GM21515 (cell line): ENCODE measurements at regions not wholly inside any gene's neighbourhood (a gene's known extent, or its start where the extent isn't known, plus 50 kb on each side); places are given as distances from the start of the nearest gene placed in this dataset.
"Not testable (repeated sequence)": the region's sequence is repeated elsewhere in the genome, so short reads cannot be mapped to it uniquely, and the experiment has no call there.

Experiments
- ATAC-seq: cut with Tn5 transposase; IDR thresholded peaks from one replicate; pipeline ENCODE4 v1.9.1; 2021; ENCODE audit not compliant: unreplicated experiment

DNA sequence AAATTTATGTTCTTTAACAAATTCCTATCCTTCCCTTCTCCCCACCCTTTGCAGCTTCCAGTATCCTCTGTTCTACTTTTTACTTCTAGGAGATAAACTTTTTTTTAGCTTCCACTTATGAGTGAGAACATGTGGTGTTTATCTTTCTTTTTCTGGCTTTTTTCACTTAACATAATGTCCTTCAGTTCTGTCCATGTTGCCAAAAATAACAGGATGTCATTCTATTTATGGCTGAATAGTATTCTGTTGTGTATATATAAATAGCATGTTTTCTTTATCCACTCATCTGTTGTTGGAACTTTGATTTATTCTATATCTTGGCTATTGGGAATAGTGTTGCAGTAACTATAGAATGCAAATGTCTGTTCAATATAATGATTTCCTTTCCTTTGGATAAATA is 1191.2 kb downstream of the CNTNAP5 start:
- no peak for ATAC-seq

- no peak for ATAC-seq
These were observed 1199.1 kb downstream of the CNTNAP5 start for GRCh38 chr2:125224188-125224587.

DNA sequence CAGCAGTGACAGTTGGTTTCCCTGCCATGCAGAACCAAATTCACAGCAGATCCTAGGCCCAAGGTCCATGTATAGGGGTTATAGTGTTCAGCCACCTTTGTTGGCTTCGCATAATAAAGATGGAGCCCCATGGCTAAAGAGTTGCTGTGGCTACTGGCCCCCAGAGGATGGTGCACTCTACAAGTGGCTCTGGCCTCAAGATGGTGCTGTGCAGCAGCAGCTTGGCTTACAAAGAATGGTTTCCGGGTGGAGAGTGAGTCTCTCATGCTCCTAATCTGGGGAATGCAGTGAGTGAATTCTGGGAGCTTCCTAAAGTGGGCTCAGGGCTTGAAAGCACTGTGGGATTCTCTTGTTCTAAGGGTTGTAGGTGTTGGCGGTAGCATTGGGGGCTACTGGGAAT is 1199.7 kb downstream of the CNTNAP5 start:
- no peak for ATAC-seq

DNA sequence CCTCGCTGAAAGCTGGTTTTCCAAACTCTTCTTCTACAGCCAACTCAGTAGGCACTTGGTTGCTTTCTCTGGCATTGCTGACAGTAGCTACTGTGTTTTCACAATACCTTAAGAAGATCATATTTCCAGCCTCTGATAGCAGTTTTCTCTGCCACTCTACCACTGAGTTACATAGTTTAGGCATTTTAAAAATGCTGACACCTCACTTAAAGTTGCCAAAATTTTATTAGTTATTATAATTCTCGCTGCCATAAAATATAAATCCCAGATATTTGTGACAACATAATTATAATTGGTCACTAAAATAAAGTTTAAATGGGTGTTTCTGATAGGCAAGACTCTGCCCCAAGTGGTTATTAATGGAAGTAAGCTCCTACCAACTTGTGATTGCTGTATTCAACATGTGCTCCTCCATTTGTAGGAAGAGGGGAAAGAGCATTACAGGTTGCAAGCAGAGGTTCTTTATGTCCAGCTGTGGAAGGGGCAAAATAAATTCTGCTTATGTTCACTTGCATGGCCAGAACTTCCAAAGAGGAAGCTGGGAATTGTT is 1202.8 kb downstream of the CNTNAP5 start:
- no peak for ATAC-seq

GRCh38 chr2:125240870-125241269 is 1215.8 kb downstream of the CNTNAP5 start:
- no peak for ATAC-seq

DNA sequence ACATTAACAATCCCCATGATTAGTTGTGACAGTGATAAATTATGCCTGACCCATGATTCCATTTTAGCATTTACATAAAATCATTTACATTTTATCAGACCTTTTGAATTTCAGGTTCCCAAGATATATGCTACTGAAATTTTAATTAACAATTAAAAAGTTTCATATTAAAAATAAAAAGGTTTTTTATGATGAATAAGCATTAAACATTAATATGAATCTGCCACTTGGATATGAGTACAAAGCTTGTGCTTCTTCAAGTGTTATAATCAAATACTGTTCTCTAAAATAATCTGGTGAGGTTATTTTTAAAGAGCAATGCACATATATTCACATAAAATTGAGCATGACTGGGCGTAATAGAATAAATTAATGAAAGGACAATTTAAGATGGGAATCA is 1218.0 kb downstream of the CNTNAP5 start:
- no peak for ATAC-seq

DNA sequence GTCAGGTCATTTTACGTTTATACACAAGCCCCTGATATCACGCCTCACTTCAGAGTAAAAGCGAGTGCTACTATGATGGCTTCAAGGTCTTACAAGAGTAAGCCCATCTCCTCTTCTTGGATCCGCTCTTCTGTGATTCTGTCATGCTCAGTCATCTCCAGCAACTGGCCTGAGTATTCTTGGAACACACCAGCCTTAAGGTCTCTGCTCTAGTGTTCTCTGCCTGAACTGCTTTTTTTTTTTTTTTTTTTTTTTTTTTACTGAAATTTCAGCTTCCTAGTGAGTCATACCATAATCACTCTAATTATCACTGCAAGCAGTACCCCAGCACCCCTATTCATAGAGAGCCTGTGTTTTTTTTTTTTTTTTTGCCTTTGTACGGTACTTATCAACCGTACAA is 1228.9 kb downstream of the CNTNAP5 start:
- no peak for ATAC-seq

DNA sequence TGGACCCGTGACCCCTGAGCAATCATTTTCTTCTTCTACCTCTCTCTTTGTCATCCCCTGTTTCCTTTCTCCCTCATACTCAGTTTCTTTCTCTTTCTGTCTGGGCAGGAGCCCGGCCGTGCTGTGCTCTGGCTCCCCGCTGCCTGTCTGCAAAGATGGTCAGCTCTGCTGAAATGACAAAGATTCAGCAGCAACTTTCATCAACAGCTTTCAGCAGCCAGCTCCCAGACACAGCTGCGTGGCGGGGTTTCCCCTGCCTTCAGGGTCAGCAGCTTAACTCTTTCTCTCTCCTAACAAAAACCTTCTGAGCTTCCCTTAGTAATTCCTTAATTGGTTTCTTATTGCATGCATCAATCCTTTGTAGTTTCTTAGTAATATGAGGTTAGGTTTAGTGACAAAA is 1234.4 kb downstream of the CNTNAP5 start:
- ATAC-seq, result no peak

DNA sequence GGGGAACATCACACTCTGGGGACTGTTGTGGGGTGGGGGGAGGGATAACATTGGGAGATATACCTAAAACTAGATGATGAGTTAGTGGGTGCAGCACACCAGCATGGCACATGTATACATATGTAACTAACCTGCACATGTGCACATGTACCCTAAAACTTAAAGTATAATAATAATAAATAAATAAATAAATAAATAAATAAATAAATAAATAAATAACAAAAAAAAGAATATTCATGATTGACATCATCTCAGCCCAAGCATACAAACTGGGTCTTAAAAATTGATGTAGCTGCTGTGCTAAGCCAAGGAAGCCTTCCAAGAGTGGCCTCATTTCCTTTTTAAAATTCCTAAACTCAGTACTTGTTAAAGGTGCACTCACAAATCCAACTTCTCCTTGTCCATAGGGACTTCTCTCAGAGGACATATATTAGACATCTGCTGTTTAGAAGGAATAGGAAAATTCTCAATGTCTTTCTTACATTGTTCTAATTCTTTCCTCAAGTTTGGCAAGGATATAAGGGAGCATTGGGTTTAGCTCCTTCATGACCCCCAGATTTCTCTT is 1235.4 kb downstream of the CNTNAP5 start:
- not testable (repeated sequence) for ATAC-seq

- no peak for ATAC-seq
These were observed 1239.4 kb downstream of the CNTNAP5 start for GRCh38 chr2:125264453-125264852.

- no peak for ATAC-seq
These were observed 1242.6 kb downstream of the CNTNAP5 start for GRCh38 chr2:125267683-125268082.

- ATAC-seq, result no peak
These were observed 1247.6 kb downstream of the CNTNAP5 start for GRCh38 chr2:125272651-125273050.

- no peak for ATAC-seq
These were observed 1249.6 kb downstream of the CNTNAP5 start for GRCh38 chr2:125274718-125275117.

GRCh38 chr2:125280265-125280664 is 1255.2 kb downstream of the CNTNAP5 start:
- no peak for ATAC-seq

GRCh38 chr2:125281242-125281641 is 1256.2 kb downstream of the CNTNAP5 start:
- ATAC-seq, result no peak

- no peak for ATAC-seq
These were observed 1271.7 kb downstream of the CNTNAP5 start for GRCh38 chr2:125296742-125297141.

DNA sequence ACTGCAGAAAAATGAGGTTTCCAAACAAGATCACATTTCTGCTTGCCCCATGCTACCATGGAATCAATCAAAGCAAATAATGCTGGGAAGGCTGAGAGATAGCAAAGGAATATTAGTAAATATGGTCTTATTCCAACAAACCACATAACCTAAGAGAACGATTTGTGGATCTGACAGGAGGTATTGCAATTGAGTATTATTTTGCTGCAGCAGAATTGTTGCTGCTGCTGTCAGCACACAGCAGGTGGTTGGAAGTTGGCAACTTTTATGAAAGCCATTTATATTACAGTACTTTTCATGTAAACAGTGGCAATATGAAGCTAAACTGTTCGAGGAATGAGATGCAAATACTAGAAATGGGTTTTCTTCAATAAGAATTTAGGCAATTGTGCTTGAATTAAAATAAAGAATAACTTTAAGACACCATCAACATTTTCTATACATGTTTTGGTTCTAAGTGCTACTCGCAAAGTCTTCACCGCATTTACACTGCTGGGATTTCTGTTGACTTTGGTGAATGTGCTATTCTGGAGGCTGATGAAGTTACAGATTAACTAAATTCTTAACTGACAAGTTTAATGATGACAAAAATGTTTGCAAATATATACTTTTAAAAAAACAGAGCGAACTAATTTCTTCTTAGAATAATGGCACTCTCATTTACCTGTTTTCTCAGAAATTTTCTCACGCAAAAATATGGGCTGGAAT is 1285.7 kb downstream of the CNTNAP5 start:
- no peak for ATAC-seq

- ATAC-seq, result no peak
These were observed 1287.3 kb downstream of the CNTNAP5 start for GRCh38 chr2:125312342-125312741.

DNA sequence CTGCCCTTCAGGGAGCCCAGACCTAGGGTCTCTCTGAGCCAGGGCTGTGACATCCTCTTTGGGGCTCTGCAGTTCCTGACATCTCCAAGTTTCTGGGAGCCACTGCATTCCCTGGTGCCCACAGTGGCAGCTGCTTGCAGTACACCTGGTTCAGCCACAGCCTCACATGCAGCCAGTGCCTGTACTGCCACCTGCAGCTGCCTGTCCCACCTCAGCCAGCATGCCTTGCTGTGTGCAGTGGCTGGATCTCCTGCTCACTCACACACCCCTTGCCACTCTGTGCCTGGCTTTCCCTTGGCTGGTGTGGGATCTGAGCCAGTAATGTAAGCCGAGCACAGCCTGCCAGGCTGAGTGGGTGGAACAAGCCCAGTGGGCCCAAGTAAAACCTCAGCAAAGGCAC is 1288.7 kb downstream of the CNTNAP5 start:
- ATAC-seq, result no peak

DNA sequence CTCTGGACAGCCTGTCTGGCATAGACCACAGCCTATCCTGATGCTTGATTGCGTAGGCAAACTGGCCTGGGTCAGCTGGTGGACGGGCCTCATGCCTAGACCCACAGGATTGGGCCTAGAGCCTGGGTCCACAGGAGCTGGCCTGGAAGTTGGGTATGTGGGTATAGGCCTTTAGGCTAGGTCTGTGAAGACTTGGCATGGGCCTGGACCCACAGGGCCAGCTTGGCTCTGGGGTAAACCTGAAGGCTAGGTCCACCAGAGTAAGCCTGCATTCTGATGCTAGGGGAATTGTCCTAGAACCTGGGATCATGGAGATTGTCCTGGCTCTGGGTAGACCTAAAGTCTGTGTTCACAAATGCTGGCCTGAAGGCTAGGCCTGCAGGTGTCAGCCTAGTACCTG is 1293.7 kb downstream of the CNTNAP5 start:
- ATAC-seq, result no peak

- ATAC-seq, result no peak
These were observed 1299.2 kb downstream of the CNTNAP5 start for GRCh38 chr2:125324273-125324672.

DNA sequence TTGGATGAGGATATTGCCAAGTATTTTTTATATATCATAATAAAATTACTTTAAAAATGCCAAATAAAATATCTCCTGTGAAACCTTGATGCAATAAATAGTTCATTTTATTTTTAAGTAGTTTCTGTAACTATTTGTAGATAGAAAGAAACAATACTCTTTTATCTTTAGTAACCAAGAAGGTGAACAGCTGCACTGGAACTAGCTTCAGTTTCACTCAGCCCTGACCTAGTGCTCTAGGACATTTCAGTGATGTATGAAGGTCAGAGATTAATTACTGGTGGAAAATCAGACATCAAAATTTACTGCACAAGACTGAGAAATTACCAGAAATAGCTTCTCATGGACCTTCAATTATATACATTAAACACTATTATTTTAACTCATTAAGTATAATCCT is 1305.0 kb downstream of the CNTNAP5 start:
- peak; percentile 63 for ATAC-seq

DNA sequence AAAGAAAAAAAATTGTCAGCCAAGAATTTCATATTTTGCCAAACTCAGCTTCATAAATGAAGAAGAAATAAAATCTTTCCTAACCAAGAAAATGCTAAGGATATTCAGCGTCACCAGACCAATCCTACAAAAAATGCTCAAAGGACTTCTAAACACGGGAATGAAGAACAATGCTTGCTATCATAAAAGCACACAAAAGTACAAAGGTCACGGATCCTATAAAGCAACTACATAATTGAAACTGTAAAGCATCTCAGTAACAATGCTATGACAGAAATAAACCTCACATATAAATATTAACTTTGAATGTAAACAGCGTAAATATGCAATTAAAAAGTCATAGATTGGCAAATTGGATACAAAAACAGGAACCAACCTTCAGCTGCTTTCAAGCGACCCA is 1314.6 kb upstream of the GYPC start:
- no peak for ATAC-seq
